ENCODE measurements at regions not wholly inside any gene's neighbourhood (a gene's known extent, or its start where the extent isn't known, plus 50 kb on each side); places are given as distances from the start of the nearest gene placed in this dataset.

GRCh38 chr3:102151935-102152334 lies 282.9 kb upstream of the ZPLD1 start:
- no peak for TF ChIP-seq CTCF (IDR thresholded peaks at IDR 0.05; ENCODE audit: low read length)
- TF ChIP-seq EZH2 (optimal IDR thresholded peaks at IDR 0.05; ENCODE audit: low read depth, low read length), result no peak
- no peak for TF ChIP-seq EZH2phosphoT487 (IDR thresholded peaks at IDR 0.05; ENCODE audit: low read length)

Measured in MM.1S (cell line).